NCI-H2029 treated with DMSO at 0.1 percent for 48 hours (cell line): ENCODE measurements at regions not wholly inside any gene's neighbourhood (a gene's known extent, or its start where the extent isn't known, plus 50 kb on each side); places are given as distances from the start of the nearest gene placed in this dataset.
"Not testable (repeated sequence)": the region's sequence is repeated elsewhere in the genome, so short reads cannot be mapped to it uniquely, and the experiment has no call there.

ENCODE experiments used
- DNase-seq: peaks from one replicate; lab custom pipeline; 2025; lab: John Stamatoyannopoulos, UW

GRCh38 chr1:234763367-234763766, 153.4 kb upstream of the IRF2BP2 start:
- DNase-seq: no peak

DNA sequence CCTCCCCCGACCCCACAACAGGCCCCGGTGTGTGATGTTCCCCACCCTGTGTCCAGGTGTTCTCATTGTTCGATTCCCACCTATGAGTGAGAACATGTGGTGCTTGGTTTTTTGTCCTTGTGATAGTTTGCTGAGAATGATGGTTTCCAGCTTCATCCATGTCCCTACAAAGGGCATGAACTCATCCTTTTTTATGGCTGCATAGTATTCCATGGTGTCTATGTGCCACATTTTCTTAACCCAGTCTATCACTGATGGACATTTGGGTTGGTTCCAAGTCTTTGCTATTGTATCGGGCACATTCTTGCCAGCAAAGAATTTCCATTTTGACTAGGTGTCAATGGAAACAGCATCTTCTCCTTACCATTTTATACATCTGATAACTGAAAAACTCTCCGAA, 152.1 kb upstream of the IRF2BP2 start:
- DNase-seq: not testable (repeated sequence)

DNA sequence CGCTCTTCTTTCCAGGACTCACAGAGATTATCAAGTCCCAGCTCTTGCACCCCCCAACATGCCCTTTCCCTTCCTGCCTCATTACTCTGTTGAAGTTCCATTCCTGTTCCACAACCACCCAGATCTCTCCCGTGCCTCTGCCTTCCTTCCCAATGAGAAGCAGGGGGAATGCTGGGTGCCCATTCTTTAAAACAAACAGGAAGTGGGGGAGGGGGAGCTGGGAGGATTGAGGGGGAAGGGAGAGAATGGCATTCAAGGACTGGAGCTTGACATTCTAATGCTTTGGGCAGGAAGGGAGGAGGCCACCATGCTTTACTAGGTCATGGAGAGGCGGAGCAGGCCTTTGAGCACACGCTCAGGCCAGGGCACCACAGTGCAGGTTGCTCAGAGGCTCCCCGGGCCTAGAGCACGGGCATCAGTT, 150.3 kb upstream of the IRF2BP2 start:
- DNase-seq: no peak

DNA sequence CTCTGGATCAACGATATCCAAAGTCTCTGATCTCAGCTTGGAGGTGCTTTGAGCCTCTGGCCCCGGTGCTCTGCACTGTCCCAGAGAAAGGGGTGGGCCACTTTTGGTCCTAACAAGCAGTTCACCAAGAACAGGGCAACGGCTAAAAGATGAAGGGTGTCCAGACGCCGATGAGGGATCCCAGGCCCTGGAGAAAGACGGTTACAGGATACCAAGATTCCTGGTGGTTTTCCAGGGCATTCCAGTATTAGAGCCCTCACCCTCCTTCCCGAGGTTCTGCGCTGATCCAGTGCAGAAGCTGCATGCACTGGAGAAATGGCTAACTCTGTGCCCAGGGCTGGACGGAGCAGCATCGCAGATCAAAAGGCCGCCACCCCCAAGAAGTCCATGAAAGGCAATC, 149.9 kb upstream of the IRF2BP2 start:
- no peak for DNase-seq

DNA sequence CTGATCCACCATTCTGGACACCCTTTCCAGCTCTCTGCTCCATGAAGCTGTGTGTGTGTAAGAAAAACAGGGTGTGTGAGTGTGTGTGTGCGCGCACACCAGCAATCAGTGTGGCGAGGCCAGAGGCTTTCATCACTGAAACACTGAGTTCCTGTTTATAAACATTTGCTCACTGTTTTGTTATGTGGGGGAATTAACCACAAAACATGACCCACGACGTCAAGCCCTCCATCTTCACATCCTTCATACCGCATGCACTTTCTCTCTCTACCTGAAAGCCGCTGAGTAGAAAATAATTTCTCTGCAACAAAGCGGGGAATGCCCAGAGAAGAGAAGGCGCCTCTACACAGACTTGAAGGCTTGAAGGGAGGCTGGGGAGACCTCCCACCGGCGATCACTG, 148.9 kb upstream of the IRF2BP2 start:
- no peak for DNase-seq

- DNase-seq: no peak
Observed at GRCh38 chr1:234756857-234757256, 146.9 kb upstream of the IRF2BP2 start.

DNA sequence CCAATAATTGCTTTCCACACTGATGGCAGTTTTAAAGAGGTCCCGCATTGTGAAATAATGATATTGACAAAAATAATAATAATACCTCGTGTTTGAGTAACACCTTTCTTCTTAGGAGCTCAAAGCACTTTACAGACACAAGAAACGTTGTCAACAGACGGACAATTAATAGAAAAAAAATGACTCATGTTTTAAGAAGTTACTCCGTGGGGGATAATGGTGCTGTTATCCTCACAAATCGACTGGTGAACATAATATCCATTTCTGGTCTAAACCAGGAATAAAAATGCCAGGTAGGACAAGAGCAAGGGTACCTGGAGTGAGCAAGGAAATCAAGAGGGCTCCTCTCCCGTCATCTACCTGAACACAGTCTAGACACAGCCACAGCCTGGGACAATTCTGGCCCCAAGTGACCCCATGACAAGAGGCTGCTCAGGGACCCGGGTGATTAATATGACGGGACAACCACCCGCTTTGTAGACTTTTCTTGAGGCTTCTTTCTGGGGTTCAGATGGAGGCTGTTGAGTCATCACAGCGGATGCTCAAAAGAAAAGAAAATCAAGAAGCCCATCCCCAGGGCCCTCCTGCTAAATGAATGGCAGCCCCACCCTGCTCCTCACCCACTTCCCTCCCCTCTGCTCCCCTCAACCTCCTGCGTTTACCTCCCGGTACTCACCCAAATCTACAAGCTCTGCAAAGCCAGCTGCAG, 146.2 kb upstream of the IRF2BP2 start:
- DNase-seq: no peak

DNA sequence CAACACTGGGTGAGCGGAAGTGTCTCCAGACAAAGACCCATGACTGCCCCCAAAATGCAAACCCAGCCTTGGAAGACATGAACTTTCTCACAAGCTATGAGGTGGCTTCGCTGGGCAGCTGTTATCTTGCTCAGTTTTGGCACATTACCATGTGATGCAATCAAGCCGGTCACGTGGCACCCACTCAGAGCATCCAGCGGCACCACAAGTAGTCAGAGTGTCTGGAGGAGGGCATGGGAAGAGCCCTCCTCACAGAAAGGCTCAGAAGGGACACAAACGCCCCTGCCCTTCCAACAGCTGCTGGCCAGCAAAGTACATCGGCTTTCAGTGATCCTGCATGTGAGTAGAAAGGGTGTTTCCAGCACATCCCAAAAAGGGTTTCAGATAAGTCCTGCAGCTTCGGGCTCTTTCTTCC, 145.5 kb upstream of the IRF2BP2 start:
- peak; percentile 75 for DNase-seq

GRCh38 chr1:234753979-234754378, 144.0 kb upstream of the IRF2BP2 start:
- no peak for DNase-seq

- no peak for DNase-seq
Observed at GRCh38 chr1:234752927-234753326, 142.9 kb upstream of the IRF2BP2 start.

GRCh38 chr1:234751678-234752077, 141.7 kb upstream of the IRF2BP2 start:
- no peak for DNase-seq

GRCh38 chr1:234750922-234751627, 141.1 kb upstream of the IRF2BP2 start:
- DNase-seq: peak; percentile 65

- no peak for DNase-seq
Observed at GRCh38 chr1:234748713-234749112, 138.7 kb upstream of the IRF2BP2 start.

DNA sequence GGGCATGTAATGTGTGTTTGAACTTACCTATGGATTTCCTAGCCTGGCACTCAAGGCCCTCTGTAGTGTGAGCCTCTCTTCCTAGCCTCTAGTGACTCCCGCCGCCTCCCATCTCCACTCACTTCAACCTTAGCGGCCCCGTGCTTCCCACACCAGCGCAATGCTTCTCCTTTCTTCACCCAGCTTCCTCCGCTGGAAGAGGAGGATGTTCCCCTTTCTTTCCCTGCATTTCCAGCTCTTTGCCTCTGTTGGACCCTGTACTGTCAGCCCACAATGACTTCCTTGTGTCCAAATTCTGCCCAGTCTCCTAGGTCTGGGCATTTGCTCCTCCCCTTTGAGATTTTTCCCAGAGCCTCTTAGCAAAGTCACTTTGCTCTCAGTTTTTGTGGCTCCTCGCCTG, 138.1 kb upstream of the IRF2BP2 start:
- no peak for DNase-seq

DNA sequence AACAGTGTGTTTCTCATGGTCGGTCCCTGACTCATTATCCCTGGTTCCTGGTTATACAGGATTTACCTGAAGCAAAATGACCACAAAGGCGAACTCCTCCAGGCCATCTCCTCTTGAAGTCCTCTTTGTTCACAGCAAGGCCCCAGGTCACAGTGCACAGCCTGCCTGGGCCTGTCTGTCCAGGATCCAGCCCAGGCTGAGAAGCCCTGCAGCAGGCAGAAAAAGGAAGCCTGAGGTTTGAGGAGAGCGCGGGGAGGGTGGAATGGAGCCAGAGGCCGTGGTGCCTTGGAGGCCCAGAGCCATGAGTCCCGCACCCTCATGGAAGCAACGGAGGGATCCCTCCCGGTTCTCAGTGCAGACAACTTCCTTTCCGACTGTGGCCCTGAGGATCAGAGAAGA, 136.8 kb upstream of the IRF2BP2 start:
- DNase-seq: no peak

DNA sequence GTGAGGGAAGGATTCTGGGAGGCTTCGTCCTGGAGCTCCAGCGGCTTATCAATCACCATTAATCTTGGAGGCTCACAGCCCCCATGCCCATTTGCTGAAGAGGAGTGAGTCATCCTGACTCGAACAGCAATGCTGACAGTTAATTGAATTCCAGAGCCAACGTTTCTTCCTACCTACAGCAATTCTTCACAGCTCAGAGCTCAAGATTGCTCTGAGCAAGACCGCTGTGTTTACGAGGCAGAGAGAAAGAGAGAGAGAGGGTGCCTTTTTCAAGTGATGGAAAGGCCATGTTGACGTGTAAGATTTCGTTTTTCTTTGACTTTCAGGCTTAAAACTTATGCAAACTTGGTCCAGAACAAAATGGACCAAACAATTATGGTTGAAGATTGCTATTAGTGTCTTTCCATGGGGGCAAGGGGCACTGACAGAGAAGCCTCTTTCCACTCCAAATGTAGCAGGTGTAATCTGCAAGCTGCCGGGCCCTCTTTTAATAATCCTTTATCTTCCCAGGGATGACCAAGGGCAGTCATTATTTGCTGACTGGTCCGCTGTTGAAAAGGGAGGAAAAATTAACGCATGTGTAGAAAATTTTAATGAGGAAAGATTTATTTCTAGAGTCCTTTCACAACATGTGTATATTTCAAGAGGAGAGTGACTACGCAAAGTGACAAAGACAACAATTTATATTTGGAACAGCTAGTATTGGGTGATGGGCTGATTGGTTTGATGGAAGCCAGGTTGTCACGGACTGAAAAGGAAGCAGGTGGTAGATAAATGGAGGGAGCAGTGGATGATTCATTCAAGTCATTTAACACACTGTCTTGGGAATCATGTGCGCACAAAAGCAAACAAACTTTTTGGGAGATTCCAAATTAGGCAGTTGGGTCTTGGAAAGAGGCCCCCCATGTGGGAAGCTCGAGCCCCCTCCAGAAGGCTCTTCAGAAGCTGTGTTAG, 136.1 kb upstream of the IRF2BP2 start:
- DNase-seq: no peak

DNA sequence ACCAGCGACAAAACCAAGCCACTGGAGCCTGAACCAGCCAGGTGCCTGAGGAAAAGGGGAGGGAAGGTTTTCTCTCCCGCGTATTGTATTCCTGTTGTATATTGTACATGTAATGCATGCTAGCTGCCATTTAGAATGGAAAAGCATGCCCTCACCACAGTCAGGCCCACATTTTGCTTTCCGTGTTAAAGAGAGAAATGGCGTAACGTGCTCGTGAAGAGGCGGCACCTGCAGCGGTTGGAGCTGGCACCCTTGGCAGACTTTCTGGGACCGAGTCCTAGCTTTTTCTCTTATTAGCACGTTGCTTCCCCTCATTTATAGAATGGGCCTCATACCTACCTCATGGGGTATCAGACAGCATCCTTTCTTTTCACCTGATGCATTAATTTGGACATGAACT, 135.3 kb upstream of the IRF2BP2 start:
- DNase-seq: no peak

DNA sequence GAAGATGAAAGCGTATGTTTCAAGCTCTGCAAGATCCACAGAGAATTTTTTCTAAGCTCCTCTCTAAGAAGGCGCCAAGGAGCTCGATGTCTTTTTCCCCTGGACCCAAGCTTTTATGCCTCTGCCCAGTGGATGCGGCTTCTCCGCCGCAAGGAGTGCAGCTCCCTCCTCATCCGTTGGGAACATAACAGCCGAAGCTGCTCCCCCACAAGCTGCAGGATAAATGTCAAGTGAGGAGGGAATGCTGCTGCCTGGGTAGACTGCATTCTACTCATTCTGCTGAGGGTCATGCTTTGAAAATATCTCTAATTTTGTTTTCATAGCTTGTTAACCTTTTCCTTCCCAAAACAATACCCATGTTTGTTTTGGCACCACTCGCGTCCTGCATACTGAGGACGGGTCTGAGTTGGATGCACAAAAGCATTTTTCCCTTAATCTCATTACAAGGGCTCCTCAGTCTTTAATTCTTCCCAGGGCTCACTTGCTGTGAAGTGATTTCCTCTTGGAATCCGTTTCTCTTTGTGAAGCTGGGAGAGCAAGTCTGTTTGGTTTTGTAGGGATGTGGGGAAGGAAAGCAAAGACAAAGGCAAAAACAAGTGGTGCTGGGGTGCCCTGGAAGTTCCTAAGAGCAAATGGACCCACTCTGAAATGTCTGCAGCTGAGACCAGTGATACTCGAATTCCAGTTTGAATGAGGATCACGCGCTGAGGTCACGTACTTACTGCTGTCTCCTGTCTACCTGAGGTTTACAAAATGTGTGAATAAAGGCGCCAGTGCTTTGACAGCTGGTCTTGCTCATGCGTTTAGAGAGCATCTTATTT, 134.0 kb upstream of the IRF2BP2 start:
- DNase-seq: peak; percentile 61

DNA sequence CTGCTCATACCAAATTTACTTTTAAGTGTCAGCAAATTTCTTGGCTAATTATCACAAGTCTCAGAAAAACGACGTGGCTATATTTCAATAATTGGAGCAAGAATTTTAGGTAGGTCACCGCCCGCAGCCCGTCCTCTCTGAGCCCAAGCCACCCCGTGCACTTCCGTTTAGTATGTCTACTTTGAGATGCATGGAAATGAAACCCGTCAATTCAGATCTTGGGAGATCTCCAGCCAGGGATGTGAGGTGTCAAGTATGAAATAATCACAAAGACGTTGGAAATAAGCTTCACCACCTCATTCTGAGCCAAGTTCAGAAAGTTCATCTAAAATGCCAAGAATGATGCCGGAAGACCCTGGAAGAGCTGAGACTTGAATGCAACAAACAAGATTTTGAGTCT, 132.6 kb upstream of the IRF2BP2 start:
- no peak for DNase-seq

DNA sequence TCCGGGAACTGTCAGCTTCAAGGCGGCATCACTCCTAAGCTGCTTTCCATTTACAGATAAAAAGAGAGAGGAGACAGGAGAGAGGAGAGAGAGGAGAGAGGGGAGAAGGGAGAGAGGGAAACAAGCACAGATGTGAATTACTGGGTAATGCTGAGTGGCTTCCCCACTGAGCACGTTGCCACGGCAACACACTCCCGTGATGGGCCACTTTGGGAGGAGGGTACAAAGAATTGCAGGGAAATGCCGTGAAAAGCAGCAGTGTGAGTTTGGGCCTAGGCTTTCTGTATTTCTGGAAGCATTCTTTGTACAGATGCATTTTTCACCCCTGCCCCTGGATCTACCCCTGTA, 128.0 kb upstream of the IRF2BP2 start:
- no peak for DNase-seq

GRCh38 chr1:234735916-234736315, 125.9 kb upstream of the IRF2BP2 start:
- DNase-seq: no peak

DNA sequence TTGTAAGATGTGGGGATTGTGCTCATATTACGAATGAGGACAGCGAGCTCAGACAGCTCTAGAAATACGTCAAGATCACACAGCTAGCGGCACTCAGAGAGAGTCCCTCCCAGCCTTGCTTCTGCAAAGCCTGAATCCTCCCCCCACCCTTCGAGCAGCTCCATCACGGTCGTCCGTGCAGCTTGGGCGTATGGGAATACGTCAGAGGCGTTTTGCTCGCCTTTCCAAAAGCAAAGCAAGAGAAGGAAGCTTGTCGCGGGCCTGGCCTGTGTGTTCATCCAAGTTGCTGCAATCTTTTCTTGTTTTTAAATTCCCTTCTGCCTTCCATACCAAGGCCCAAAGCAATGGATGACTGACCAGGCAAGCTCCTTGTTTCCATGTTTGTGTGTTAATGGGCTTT, 125.5 kb upstream of the IRF2BP2 start:
- no peak for DNase-seq
